Hematopoietic multipotent progenitor cell treated with erythropoietin and hydrocortisone succinate and interleukin-3 and kit ligand, for 4 days (in vitro differentiated cells): ENCODE measurements at regions not wholly inside any gene's neighbourhood (a gene's known extent, or its start where the extent isn't known, plus 50 kb on each side); places are given as distances from the start of the nearest gene placed in this dataset.

ENCODE experiments used
- DNase-seq: peaks from one replicate; pipeline ENCODE4 v3.0.0-alpha.2; 2015

DNA sequence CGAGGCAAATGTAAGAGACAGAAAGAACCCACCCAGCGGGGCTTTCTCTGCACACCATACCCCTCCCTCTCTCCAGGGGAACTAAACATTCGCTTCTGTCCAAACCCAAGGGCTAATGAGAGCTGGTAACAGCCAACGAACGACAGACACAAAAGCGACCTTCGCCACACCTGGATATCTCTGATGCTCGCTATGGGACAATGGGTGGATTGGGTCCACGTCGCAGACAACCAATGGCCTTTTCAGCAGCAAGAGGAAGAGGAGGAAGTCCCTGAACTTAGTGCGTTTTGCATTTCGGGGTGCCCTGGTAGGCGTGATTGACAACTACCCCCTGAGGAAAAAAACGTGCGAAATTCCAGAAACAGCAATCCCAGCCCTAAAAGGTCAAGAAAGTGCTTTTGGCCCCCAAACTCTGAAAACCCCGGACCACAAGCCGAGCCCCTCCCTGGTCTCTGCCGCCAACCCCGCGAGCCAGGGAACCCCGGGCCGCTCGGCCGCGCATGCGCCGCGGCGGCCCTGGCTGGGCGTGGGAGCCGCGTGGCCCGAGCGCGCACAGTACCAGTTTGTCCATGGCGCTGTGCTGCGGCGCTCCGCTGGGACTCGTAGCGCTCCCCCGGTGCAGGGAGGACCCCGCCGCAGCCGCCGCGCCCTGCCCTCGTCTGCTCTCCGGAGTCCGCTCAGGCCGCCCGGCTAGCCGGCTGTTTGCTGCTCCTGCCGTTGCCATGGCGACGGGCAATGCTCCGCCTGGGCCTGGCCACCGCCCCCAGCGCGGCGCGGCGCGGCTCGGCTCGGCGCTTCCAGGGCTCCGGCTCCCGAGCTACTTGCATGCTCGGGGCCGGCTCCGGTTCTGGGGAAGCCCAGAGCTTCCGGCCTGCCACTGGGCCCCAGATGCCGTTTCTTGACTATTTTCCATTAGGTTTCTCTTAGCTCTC, 66.9 kb upstream of the DNAH5 start:
- peak; percentile 92 for DNase-seq

DNA sequence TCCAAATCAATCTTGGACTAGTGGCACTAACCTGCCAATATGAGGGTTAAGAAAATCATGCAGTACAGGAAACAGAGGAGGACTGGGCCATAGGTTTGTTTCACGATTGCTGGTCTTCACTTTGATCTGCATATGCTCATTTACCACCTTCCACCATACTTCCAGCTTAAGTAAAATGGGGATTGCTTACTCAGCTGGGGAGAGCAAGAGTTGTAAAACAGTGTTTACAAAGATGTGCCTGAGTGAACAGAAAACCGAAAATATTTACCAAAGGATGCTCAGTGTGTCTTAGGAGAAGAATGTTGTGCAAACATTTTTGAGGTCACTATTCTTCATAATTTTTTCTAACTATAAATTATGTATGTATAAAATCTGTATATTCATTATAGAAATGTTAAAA, 65.1 kb upstream of the DNAH5 start:
- DNase-seq = no peak

GRCh38 chr5:14008819-14009311, 64.4 kb upstream of the DNAH5 start:
- DNase-seq = no peak

DNA sequence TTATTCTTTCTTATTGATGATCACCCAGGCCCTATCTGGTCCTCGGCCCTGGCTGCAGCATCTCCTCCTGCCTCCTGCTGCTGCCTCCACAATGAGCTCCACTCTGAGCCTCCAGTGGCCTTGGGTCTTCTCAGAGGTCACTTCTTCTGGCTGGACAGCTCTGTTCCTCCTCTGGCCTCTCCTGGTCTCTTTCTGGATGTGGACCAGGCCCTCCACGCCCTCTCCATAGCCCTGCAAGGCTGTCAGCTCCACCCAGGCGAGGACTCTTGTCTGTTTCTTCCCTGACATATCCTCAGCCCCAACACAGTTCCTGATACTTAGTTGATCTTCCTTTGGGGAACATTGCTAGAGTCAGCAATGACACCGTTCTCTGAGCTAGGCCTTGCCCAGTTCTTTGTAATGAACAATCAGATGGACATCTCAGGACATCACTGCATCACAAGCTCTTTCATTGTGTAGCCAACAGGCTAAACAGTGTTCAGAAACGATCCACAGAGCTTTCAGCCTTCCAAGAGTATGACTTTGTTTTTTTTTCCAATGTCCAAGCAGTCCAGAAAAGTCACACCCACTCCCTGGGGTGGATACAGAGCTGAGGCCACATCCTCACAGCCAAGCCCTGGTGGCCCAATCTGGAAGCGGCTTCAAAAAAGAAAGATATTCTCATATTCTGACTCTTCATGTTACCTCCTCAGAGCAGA, 62.5 kb upstream of the DNAH5 start:
- no peak for DNase-seq

GRCh38 chr5:14004598-14005394, 60.3 kb upstream of the DNAH5 start:
- no peak for DNase-seq

- peak; percentile 29 for DNase-seq
Observed at GRCh38 chr5:14003936-14004335, 59.4 kb upstream of the DNAH5 start.

- no peak for DNase-seq
Observed at GRCh38 chr5:14003513-14003912, 59.0 kb upstream of the DNAH5 start.

DNA sequence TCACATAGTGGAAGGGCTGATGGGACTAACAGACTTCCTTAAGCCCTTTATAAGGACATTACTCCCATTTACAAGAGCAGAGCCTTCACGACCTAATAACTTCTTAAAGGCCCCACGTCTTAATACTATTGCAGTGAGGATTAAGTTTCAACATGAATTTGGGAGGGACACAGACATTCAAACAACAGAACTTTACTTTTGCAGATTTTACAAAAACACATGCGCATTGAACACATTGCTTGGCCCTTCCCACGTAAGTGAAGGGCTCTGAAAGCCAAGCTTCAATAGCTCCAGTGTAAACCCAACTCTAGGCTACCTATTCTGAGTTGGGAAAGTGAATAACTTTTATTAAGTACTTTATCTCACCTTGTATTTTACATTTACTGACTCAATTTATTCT, 53.8 kb upstream of the DNAH5 start:
- no peak for DNase-seq

GRCh38 chr5:13997514-13997913, 53.0 kb upstream of the DNAH5 start:
- DNase-seq = no peak

DNA sequence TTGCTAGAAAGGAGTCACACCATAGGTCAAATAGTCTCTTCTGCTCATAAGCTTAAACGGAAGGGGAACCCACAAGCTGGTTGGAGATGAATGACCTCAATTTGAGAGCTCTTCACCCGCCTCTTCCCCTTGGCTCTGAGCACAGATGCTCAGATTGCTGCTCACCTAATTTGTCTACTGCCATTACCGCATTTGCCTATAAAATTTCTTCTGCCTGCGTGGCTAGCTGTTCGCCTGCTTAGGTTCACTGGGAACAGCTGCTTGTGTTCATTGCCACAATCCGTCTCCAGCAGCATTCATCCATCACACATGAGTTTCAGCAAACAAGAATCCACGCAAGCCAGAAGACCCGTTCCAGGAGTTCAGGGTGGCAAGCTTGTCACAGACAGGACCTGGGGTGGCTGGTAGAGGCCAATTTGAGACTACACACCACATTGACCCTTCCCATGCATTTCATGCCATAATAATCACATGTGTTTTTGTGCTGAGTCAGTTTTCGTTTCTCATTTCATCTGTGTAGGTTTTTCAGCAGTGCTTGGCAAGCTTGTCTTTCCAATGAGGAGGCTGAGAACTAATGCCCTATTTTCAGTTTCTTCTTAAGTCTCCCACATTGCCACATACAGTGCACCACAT, 50.2 kb upstream of the DNAH5 start:
- no peak for DNase-seq
